SK-N-SH (cell line): ENCODE measurements at regions not wholly inside any gene's neighbourhood (a gene's known extent, or its start where the extent isn't known, plus 50 kb on each side); places are given as distances from the start of the nearest gene placed in this dataset.

Experiments used
- CTCF ChIP-seq: fragments of 200-600 bp; sonication (generic); IDR thresholded peaks from 2 replicates; pipeline ENCODE4 v1.6.1; 2017; ENCODE audit warnings: antibody characterized with exemption, mild to moderate bottlenecking, moderate library complexity
- ELF1 ChIP-seq: IDR thresholded peaks from 2 replicates; pipeline ENCODE4 v1.4.0; 2012
- POLR2AphosphoS5 ChIP-seq: IDR thresholded peaks from 2 replicates; pipeline ENCODE4 v1.6.1; 2012; ENCODE audit warnings: low read depth, low read length
- RFX5 ChIP-seq: IDR thresholded peaks from 2 replicates; pipeline ENCODE4 v1.6.1; 2012; ENCODE audit warnings: mild to moderate bottlenecking, improper control_type of control experiment, low read length
- RXRA ChIP-seq: IDR thresholded peaks from 2 replicates; pipeline ENCODE4 v1.4.0; 2012; ENCODE audit warnings: low read depth, mild to moderate bottlenecking, borderline replicate concordance
- SIN3A ChIP-seq: IDR thresholded peaks from 2 replicates; pipeline ENCODE4 v1.6.1; 2012; ENCODE audit warnings: low read depth, mild to moderate bottlenecking, low read length, moderate library complexity, borderline replicate concordance
- USF2 ChIP-seq: fragments of 150-350 bp; IDR thresholded peaks from 2 replicates; pipeline ENCODE4 v1.6.1; 2017; ENCODE audit warnings: antibody characterized with exemption, low read length, low read depth, borderline replicate concordance
- ZBTB33 ChIP-seq: IDR thresholded peaks from 2 replicates; pipeline ENCODE4 v1.4.0; 2012; ENCODE audit warnings: low read depth, borderline replicate concordance

- TF ChIP-seq USF2 (no peak), CTCF (no peak), POLR2AphosphoS5 (no peak), RFX5 (no peak), SIN3A (no peak), ZBTB33 (no peak), RXRA (no peak), ELF1 (no peak)
Observed at GRCh38 chr2:60098996-60099395, 454.5 kb downstream of the BCL11A start.
